ENCODE measurements at regions not wholly inside any gene's neighbourhood (a gene's known extent, or its start where the extent isn't known, plus 50 kb on each side); places are given as distances from the start of the nearest gene placed in this dataset.

DNA sequence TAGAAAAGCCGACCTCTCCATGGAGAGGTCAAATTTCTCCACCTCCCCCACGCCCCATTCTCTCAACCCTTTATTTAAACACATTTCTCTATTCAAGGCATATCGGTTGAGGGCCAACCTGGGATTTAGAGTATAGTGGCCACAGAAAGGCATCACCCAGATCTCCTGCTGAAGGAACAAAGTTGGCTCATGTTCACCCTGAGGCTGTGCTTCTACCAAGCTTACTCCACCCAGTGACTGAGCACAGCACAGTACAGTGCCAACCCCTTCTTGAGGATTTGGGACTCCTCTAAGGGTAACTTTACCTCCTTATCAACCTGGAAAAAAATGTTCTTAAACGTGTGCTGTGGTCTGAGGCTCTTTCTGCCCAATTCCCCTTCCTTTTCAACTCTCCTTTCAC, 94.0 kb downstream of the CMC2 start:
- no peak for TF ChIP-seq CTCF (IDR thresholded peaks at IDR 0.05)
- no peak for TF ChIP-seq EZH2 (IDR thresholded peaks at IDR 0.05)
- no peak for TF ChIP-seq EZH2phosphoT487 (IDR thresholded peaks at IDR 0.05)

Data from neural progenitor cell (in vitro differentiated cells).